ENCODE measurements at regions not wholly inside any gene's neighbourhood (a gene's known extent, or its start where the extent isn't known, plus 50 kb on each side); places are given as distances from the start of the nearest gene placed in this dataset.

GRCh38 chr9:36484124-36484523, 84.1 kb upstream of the RNF38 start:
- POLR2A ChIA-PET, result no interaction called here
- no peaks in the 10 kb centered on the region for H3K27me3 ChIP-seq (ENCODE audit: control insufficient read depth, insufficient read depth, low read length)
- TF ChIP-seq CTCF (IDR thresholded peaks at IDR 0.05; ENCODE audit: insufficient read depth, low read depth, low read length), result no peak
- H3K4me3 ChIP-seq (ENCODE audit: low read depth, low read length), result no peak overlapping the region
- CTCF ChIA-PET, result no interaction called here
- H3K36me3 ChIP-seq (ENCODE audit: control insufficient read depth, insufficient read depth, low read length), result no peaks in the 10 kb centered on the region
- no peak for DNase-seq (ENCODE audit: low read depth)

DNA sequence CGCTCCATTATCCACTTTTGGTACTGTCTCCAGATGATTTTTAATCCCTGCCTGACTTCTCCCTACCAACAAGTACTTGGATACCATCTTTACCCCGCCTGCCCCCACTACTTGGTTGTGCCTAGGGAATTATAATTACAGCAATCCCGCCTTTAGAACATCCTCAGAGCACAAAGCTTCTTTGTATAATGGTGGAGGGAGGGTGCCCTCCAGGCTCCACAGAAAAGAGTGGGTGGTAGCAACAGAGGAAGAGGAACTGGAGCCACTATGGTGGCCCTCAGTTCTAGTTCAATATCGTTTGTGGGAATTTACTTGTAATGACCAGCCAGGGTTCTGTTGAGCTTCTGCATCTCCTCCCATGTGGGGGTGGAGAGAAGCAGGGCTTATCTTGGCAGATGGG, 79.0 kb upstream of the RNF38 start:
- POLR2A ChIA-PET, result no interaction called here
- no peaks in the 10 kb centered on the region for H3K36me3 ChIP-seq (ENCODE audit: control insufficient read depth, insufficient read depth, low read length)
- DNase-seq (ENCODE audit: low read depth), result no peak
- CTCF ChIA-PET, result interaction anchor here (0.6 kb wide), 1 partner anchor 39 kb away, joined by 3 read pairs; no protein-coding TSS in a partner anchor
- TF ChIP-seq CTCF (IDR thresholded peaks at IDR 0.05; ENCODE audit: insufficient read depth, low read depth, low read length), result no peak
- H3K4me3 ChIP-seq (ENCODE audit: low read depth, low read length), result no peak overlapping the region
- no peaks in the 10 kb centered on the region for H3K27me3 ChIP-seq (ENCODE audit: control insufficient read depth, insufficient read depth, low read length)

DNA sequence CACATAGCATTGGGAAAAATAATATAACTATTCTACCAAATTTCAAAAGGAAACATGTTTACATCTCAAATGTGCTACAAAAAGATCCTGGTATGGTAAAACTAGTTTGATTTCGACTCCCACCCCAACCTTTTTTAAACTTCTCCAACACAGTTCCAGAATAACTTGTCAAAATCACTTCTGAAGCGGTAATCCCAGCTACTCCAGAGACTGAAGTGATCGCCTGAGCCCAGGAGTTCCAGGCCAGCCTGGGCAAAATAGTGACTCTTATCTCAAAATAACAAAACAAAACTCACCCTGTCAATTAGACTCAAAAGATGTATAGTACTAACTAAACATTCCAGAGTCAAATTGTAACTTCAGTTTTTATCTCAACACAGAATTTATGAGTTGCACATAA, 71.3 kb upstream of the RNF38 start:
- ChIA-PET POLR2A (interaction anchor here (0.6 kb wide), 1 partner anchor 564 kb away, joined by 3 read pairs; no protein-coding TSS in a partner anchor), CTCF (interaction anchor here (1.4 kb wide), 1 partner anchor 15 kb away, joined by 6 read pairs; no protein-coding TSS in a partner anchor)
- H3K27me3 ChIP-seq (ENCODE audit: control insufficient read depth, insufficient read depth, low read length), result no peaks in the 10 kb centered on the region
- no peak for DNase-seq (ENCODE audit: low read depth)
- no peaks in the 10 kb centered on the region for H3K36me3 ChIP-seq (ENCODE audit: control insufficient read depth, insufficient read depth, low read length)
- TF ChIP-seq CTCF (IDR thresholded peaks at IDR 0.05; ENCODE audit: insufficient read depth, low read depth, low read length), result no peak
- H3K4me3 ChIP-seq (ENCODE audit: low read depth, low read length), result no peak overlapping the region

- TF ChIP-seq CTCF (IDR thresholded peaks at IDR 0.05; ENCODE audit: insufficient read depth, low read depth, low read length), result no peak
- Histone ChIP-seq H3K4me3 (ENCODE audit: low read depth, low read length) (peak overlapping the region; percentile 22), H3K27me3 (ENCODE audit: control insufficient read depth, insufficient read depth, low read length) (no peaks in the 10 kb centered on the region), H3K36me3 (ENCODE audit: control insufficient read depth, insufficient read depth, low read length) (no peaks in the 10 kb centered on the region)
- no peak for DNase-seq (ENCODE audit: low read depth)
- ChIA-PET CTCF (interaction anchor here (1.4 kb wide), 1 partner anchor 16 kb away, joined by 6 read pairs; no protein-coding TSS in a partner anchor), POLR2A (interaction anchor here (0.6 kb wide), 1 partner anchor 564 kb away, joined by 3 read pairs; no protein-coding TSS in a partner anchor)
These were observed 70.7 kb upstream of the RNF38 start for GRCh38 chr9:36470643-36471290.

GRCh38 chr9:36463467-36463866, 63.4 kb upstream of the RNF38 start:
- CTCF ChIA-PET, result interaction anchor here (1.0 to 2.0 kb wide), 3 partner anchors 11 to 68 kb away, joined by 4 to 5 read pairs (median 4); no protein-coding TSS in a partner anchor

More at GRCh38 chr9:36463467-36463866, 63.4 kb upstream of the RNF38 start:
- no peak for DNase-seq (ENCODE audit: low read depth)
- POLR2A ChIA-PET, result no interaction called here
- TF ChIP-seq CTCF (IDR thresholded peaks at IDR 0.05; ENCODE audit: insufficient read depth, low read depth, low read length), result no peak
- no peak overlapping the region for H3K4me3 ChIP-seq (ENCODE audit: low read depth, low read length)
- H3K36me3 ChIP-seq (ENCODE audit: control insufficient read depth, insufficient read depth, low read length), result no peaks in the 10 kb centered on the region
- H3K27me3 ChIP-seq (ENCODE audit: control insufficient read depth, insufficient read depth, low read length), result no peaks in the 10 kb centered on the region

All from BJ (cell line).